Psoas muscle (tissue), 7 donors: ENCODE measurements at regions not wholly inside any gene's neighbourhood (a gene's known extent, or its start where the extent isn't known, plus 50 kb on each side); places are given as distances from the start of the nearest gene placed in this dataset.

Experiments
- ATAC-seq, 4 donors: fragments of 200-7000 bp; cut with Tn5 transposase; one replicate each; pipeline ENCODE4 v1.9.1; 2020; ENCODE audit warnings: moderate library complexity in 3 of 4, mild to moderate bottlenecking in 2 of 4
- DNase-seq, 2 donors: peaks; one replicate each; pipeline ENCODE4 v3.0.0-alpha.2; 2020
- H3K27ac ChIP-seq: fragments of 200-600 bp; one replicate; pipeline ENCODE4 v1.8.0; 2022
- H3K27me3 ChIP-seq, 3 donors: fragments of 200-600 bp in 1 of 3; one replicate each; pipeline versions ENCODE4 v1.6.1 to v1.8.0; 2013 to 2022; ENCODE audit warnings: low read length in 2 of 3, mild to moderate bottlenecking in 2 of 3, moderate library complexity in 1 of 3; ENCODE audit not compliant: insufficient read depth in 3 of 3
- H3K36me3 ChIP-seq, 2 donors: fragments of 200-600 bp in 1 of 2; one replicate each; pipeline versions ENCODE4 v1.6.1 to v1.8.0; 2013 to 2022; ENCODE audit warnings: low read depth in 1 of 2, mild to moderate bottlenecking in 1 of 2, moderate library complexity in 1 of 2; ENCODE audit not compliant: insufficient read depth in 1 of 2
- H3K4me1 ChIP-seq: fragments of 200-600 bp; one replicate; pipeline ENCODE4 v1.8.0; 2022
- H3K4me3 ChIP-seq: fragments of 200-600 bp; one replicate; pipeline ENCODE4 v1.8.0; 2022; ENCODE audit warnings: mild to moderate bottlenecking
- H3K9me3 ChIP-seq: fragments of 200-600 bp; one replicate; pipeline ENCODE4 v1.8.0; 2022
- WGBS, 3 donors: extraction: QIAGEN DNeasy Blood & Tissue Kit; methylation state at CpG; one replicate each; pipeline versions ENCODE4 v1.1.6 to v1.1.7; 2013; 5-methylcytosine and 5-hydroxymethylcytosine counted together
- intact Hi-C, 2 donors: fragments of 100-400 bp; cut with DNase I; formaldehyde crosslinking; loops; one replicate each; pipeline versions ENCODE4 v1.11.0 to v1.14.2; 2022
- TF ChIP-seq, protein P1 (sequence below): fragments of 200-600 bp; IDR thresholded peaks from one replicate; pipeline ENCODE4 v1.8.0; 2022; ENCODE audit warnings: antibody characterized with exemption
- donor health status: healthy with polysubstance abuse.
- donor health status: DM: no; HTN: no; CAD: no; lungs with moderate emphysema.
- donor health status: Bipolar disorder and iron deficiency.
- donor health status: healthy.
- donor health status: DM: yes; HTN: yes; CAD: no.
- donor health status: DM: no; HTN: no; CAD: no.
- donor health status: DM: yes; HTN: yes; CAD: no.

- Histone ChIP-seq H3K36me3 (no peaks in the 10 kb centered on the region), H3K27me3 (no peaks in the 10 kb centered on the region), H3K27ac (no peak overlapping the region), H3K4me1 (no peaks in the 10 kb centered on the region), H3K9me3 (no peaks in the 10 kb centered on the region), H3K4me3 (no peak overlapping the region)
- ATAC-seq (no peak), DNase-seq (no peak)
- TF ChIP-seq, protein P1, sequence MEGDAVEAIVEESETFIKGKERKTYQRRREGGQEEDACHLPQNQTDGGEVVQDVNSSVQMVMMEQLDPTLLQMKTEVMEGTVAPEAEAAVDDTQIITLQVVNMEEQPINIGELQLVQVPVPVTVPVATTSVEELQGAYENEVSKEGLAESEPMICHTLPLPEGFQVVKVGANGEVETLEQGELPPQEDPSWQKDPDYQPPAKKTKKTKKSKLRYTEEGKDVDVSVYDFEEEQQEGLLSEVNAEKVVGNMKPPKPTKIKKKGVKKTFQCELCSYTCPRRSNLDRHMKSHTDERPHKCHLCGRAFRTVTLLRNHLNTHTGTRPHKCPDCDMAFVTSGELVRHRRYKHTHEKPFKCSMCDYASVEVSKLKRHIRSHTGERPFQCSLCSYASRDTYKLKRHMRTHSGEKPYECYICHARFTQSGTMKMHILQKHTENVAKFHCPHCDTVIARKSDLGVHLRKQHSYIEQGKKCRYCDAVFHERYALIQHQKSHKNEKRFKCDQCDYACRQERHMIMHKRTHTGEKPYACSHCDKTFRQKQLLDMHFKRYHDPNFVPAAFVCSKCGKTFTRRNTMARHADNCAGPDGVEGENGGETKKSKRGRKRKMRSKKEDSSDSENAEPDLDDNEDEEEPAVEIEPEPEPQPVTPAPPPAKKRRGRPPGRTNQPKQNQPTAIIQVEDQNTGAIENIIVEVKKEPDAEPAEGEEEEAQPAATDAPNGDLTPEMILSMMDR = no peak
- 41 to 52% (median 45%) methylated on average over 7 of the region's 7 CpGs for WGBS, 3 donors
- intact Hi-C loops = no loop called here
Measured at GRCh38 chr2:16400127-16400623, 265.5 kb downstream of the CYRIA start.

- TF ChIP-seq, protein P1 = no peak
- Histone ChIP-seq H3K27me3 (no peaks in the 10 kb centered on the region), H3K36me3 (no peaks in the 10 kb centered on the region), H3K4me1 (no peaks in the 10 kb centered on the region), H3K9me3 (no peaks in the 10 kb centered on the region), H3K4me3 (no peak overlapping the region), H3K27ac (no peak overlapping the region)
- WGBS, 3 donors = 79 to 90% (median 83%) methylated on average over 2 of the region's 2 CpGs
- intact Hi-C loops = no loop called here
- ATAC-seq (no peak), DNase-seq (no peak)
Measured at GRCh38 chr2:16398486-16399043, 267.1 kb downstream of the CYRIA start.

GRCh38 chr2:16397681-16398475, 267.8 kb downstream of the CYRIA start:
- Histone ChIP-seq H3K9me3 (no peaks in the 10 kb centered on the region), H3K27ac (no peak overlapping the region), H3K4me3 (no peak overlapping the region), H3K4me1 (no peaks in the 10 kb centered on the region), H3K27me3 (no peaks in the 10 kb centered on the region), H3K36me3 (no peaks in the 10 kb centered on the region)
- DNase-seq (no peak), ATAC-seq (no peak)
- WGBS, 3 donors = 73 to 82% (median 81%) methylated on average over 6 of the region's 6 CpGs
- intact Hi-C loops = no loop called here
- TF ChIP-seq, protein P1 = no peak

GRCh38 chr2:16396986-16397385, 268.6 kb downstream of the CYRIA start:
- DNase-seq (no peak), ATAC-seq (no peak)
- no peaks in the 10 kb centered on the region for H3K4me1 ChIP-seq
- intact Hi-C loops = no loop called here
- H3K27ac ChIP-seq = no peak overlapping the region
- TF ChIP-seq, protein P1 = no peak
- no peaks in the 10 kb centered on the region for H3K36me3 ChIP-seq
- 79 to 89% (median 84%) methylated on average over 3 of the region's 3 CpGs for WGBS, 3 donors
- no peaks in the 10 kb centered on the region for H3K9me3 ChIP-seq
- H3K4me3 ChIP-seq = no peak overlapping the region
- no peaks in the 10 kb centered on the region for H3K27me3 ChIP-seq
